GM03348 (cell line): ENCODE measurements at regions not wholly inside any gene's neighbourhood (a gene's known extent, or its start where the extent isn't known, plus 50 kb on each side); places are given as distances from the start of the nearest gene placed in this dataset.
A peak's percentile ranks its signal among the peaks of the same experiment; 100 is the strongest.
"Not testable (repeated sequence)": the region's sequence is repeated elsewhere in the genome, so short reads cannot be mapped to it uniquely, and the experiment has no call there.

Source experiments
- DNase-seq: peaks from one replicate; pipeline ENCODE4 v3.0.0; 2012; ENCODE audit warnings: low spot score

DNA sequence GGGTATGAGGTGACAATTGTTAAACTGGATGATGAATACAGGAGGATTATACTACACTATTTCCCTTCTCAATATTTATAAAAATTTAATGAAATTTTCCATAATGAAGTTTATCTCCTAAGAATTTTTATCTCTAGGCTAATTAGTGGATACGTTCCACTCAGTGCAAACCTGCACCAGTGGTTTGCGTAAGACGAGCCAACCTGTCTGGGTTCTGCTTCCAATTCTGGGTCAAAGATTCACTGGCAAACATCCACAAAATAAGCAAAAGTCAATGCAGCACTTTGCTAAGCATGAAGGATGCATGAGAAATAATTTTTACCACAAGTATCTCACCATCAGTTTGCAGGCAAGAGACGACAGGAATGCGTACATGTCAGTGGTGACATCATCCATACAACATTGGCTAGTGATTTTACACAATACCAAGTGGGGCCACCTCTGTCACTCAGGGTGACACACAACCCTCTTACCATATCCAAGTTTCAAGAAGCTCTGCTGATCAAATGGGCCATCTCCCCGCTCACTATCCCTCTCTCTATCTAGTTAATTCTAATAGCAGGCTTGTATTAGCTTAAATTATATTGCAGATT, 51.7 kb downstream of the FAM50B start:
- no peak for DNase-seq

DNA sequence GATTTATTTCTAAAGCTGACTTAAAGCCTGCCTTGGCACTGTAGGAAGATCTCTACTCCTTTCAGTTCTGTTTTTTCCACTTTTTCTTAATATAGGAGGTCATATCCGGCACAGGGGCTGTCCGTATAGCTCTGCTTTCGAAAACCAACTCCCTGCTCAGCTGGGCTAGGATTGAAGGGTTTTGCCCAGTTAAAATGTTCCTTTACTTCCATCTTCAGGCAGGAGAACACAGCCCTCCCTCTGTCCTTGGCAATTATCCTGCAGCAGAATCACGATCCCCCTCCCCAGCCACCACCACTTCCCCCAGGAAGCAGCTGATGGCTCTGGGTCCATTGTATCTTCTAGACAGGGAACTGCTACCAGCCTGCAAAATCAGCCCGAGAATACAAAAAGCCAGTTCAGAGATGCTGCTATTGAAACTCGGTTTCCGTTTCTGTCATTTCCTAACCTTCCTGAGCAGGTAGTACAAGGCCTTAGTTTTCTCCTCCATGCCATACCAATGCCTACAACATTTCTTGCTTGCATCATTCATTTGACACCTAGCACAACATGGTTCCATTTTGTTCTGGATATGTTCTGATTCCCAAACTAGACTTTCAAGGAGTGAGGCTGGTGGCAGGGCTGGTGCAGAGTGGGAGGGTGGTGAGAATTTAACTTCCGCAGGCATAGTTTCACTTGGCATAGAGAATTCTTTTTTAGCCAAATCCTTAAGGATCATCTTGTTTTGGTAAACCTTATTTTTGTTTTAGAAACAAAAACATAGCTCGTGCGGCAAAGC, 53.9 kb downstream of the FAM50B start:
- DNase-seq, result no peak

DNA sequence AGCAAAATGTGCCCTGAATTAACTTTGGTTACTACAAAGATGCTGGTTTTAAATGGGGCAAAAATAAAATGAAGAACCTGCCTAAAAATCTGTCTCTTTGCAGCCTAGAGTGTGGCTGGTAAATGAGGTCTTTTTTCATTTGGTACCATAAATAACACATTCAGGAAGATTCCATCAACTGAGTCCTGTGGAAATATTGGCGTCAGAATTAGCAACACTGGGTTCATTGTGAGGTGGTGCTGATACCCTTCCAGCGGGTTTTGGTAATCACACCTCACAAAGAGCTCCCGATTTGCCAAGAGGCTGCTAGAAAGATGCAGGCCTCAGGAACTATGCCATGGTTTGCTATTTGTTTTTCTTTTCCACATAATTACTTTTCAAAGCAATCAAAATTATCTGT, 55.3 kb downstream of the FAM50B start:
- no peak for DNase-seq

DNA sequence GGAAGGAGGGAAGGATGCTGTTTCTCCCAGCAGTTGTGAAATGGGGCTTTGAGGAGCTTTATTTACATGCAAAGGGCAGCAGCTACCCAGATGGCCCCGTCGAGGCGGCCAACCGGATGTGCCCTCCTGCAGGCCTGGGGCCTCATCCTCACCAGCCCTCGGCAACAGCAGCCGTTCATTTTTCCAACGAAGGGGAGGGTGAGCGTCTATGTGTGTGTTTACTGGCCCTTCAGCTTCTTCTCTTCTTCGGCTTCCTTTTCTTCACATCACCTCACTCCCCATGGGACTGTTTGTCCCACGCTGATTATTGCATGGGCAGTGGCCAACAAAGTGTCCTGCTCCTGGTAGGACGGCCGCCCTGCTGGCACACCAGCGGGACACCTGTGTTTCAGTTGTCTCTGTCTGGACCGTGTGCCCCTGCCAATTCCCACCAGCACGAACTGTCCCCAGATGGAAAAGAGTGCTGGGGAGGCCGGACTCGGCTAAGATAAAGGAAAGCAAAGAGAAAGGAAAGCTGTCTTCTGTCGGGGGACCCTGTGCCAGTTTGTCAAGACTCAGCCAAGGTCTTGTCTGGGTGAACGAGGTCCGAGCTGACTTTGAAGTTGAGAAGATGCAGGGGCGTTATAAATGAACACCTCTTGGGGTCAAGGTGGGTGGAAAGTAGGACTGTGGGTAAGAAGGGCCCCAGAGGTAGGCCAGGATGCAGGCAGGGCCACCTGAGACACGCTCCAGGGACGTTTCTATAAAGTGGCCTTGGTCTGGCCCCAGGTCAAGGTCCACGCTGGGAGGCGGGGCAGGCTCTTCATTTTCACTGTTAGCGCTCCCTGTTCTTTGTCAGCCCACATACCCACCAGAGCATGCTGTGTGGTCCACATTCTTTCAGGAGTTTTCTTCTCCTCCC, 57.0 kb downstream of the FAM50B start:
- DNase-seq, result no peak

DNA sequence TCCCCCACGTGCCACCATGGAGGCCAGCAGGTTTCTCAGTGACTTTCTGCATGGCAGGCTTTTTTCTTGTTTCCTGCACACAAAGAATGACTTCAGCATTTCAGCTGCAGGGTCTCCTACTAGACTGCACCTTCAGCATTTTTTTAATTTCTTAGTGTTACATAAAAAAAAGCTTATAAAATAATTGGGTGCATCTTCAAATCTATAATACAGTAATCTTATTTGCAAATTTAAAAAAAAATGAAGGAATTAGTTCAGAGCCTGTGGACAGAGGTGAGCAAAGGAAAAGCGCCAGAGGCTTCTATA, 57.6 kb downstream of the FAM50B start:
- DNase-seq, result no peak

DNA sequence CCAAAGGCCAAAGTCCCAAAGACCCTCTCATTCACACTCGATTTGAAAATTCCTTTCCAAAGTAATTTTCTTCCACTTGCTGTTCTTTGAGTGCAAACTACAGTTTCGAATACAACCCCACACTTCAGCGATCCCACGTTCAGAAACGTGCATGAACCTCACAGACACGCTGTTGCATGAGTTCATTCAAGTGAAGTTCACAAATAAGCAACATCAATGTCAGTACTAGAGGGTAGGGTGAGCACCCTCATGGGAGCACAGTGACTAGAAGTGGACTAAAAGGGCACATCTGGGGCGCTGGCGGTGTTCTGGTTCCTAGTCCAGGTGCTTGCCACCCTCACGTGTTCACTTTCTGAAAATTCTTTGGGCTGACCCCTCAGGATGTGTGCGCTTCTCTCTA, 59.0 kb downstream of the FAM50B start:
- DNase-seq, result no peak

DNA sequence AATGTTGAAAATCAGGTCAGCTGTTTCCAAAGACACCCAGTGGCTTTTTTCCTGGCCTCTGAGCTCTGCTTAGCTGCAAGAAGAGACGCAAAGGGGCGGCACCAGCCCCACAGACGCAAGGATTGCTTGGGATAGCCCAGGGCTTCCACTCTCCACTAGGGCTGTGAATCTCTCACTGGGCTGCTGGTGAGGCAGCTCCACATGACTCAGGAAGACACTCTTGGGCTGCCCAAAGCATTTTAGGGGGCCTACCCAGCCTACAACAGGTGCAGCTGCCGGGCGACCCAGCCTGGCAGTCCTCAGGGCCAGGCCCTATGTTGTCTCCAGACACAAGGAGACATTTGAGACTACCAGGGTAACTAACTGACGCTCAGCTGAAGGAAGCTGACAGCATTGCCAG, 59.8 kb downstream of the FAM50B start:
- no peak for DNase-seq

DNA sequence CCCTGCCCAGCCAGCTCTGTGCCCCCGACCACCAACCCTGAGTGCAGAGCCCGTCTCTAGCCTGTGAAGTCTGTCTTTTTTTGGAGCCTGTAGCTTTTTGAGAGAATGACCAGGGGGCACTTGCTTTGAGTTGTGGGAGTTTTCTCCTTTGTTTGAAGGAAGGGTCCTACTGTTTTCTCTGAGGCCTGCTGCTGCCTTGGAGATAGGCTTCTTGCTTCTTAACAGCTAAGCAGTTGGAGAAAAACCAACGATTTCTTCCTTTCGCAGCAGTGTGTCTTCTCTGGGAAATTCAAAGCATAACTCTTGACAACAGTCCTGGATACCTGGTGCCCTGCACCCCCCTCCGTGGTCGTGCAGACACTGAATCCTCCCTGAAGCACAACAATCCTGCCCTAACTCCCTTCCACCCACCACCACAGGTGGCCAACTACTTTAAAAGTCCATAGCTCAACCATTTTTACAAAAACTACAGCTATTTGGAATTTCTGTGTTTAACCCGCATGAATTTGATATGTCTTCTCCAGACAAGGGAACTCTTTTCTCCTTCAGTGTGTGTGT, 61.0 kb downstream of the FAM50B start:
- DNase-seq, result no peak

DNA sequence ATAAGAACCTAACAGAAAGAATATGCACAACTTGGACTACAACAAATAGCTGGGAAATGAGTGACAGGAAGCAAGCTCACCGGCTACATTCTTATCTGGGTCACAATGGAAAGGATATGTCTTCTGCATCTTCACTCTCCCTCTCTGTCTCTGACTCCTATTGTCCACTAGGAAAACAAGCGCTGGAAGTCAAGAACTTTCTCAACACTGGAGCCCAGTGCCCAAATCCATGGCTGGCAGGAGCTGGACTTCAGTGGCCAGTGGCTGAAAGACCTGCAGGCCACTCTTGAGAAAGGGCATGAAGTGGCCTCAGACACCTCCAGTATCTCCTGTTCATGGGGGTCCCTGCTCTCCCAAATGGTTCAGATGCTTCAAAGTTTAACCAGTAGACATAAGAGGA, 62.0 kb downstream of the FAM50B start:
- no peak for DNase-seq

DNA sequence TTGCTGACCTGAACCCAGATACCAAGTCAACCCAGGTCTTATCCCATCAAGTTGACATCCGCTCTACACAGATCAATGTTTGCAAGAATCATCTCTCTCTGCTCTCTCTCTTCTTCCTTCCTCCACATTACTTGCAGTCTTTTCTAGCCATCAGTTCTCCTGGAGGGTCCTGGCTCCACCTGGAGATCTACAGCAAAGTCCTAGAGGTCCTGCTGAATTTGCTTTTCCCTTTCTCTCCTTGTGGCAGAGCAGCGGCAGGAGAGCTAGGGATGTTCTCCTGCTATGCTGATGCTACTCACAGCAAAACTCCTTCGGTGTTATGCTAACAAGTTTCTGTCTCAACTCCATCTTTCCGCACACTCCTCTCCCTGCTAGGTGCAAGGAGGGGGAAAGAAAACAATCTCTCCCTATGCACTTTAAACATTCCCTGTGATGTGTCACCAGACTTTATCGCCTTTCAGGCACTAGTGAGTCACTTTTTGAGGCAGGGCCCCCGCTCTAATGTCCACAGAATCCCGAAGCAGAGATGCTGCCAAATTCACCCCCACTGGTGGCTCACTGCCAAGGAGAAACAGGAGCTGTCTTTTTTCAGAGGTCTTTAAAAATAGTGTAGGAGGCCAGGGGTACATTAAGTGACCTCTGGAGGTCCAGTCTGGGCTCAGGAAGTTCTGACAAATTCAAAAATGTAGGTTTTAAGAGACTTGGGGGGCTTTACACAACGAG, 62.6 kb downstream of the FAM50B start:
- DNase-seq, result peak; percentile 75

DNA sequence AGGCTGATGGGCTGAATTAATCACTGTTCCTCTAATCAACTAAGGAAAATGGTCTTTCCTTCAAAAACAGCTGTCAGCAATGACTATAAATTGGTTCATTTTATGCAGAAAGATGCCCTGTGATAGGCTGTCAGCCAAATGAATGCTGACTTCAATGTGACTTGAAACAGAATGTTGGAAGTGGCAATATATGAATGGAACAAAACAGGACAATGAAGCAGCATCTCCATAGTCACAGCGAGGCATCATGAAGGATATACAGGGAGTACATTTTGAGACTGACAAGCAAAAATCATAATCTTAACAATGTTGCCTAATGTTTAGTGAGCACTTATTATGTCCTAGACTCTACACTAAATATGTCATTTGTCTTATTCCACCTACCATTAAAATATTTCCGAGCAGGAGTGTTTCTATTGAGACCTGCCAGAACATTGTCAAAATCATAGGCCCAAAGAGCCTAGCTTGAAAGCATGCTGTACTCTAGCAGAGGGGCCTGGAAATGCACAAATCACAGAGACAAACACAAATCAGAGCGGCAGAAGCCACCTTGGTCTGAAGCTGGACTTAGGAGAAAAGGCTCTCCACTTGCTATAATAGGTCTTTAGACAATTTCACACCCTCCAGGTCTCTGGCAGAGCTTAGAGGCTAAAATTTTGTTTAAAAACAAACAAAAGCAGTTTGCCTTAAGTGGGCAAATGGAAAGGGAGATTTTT, 63.3 kb downstream of the FAM50B start:
- no peak for DNase-seq

DNA sequence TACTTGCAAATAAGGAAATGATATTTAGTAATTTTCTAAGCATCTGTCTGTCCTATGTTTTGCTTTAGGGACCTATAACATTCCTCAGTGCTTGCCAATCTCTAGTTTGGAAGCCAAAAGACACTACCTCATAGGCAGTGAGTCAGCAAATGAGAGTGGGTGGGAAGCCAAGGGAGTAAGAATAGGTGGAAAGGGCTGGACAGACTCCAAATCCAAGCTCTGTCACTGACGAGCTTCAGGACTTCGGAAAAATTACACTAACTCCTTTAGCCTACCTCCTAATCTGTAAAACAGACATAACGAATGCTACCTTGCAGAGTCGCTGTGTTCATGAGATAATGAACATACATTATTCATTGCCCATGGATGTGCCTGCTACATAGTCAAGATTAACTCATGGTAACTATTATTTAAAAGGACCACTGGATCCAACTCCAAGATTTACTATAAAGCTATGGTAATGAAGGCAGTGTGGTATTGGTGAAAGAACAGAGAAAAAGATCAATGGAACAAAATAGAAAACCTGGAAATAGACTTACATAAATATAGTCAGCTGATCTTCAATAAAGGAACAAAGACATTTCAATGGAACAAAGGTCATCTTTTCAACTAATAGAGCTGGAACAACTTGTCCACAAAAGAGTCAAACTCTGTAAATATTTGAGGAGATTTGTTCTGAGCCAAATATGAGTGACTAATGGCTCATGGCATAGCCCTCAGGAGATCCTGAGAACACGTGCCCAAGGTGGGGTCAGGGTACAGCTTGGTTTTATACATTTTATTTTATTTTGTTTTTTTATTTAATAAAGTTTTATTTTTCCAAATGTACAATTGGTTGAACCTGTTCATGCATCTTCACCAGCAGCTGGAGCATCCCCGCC, 64.1 kb downstream of the FAM50B start:
- DNase-seq, result peak; percentile 88

DNA sequence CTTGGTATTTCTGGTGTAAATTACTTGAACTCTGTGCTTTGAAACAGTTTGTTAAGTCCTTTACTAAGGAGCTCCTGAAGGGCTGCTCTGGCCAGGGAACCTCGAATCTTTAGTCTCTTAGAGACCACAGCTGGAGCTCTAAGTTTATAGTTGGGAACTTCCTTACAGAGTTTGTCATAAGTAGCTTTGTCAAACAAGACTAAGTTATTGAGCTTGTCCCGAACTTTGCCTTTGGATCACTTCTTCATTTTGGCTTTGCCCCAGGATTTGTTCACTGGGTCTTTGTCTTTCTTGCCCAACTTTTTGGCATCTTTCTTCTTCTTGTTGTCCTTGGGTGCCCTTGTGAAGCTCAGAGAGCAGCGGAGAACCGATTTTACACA, 64.8 kb downstream of the FAM50B start:
- no peak for DNase-seq

DNA sequence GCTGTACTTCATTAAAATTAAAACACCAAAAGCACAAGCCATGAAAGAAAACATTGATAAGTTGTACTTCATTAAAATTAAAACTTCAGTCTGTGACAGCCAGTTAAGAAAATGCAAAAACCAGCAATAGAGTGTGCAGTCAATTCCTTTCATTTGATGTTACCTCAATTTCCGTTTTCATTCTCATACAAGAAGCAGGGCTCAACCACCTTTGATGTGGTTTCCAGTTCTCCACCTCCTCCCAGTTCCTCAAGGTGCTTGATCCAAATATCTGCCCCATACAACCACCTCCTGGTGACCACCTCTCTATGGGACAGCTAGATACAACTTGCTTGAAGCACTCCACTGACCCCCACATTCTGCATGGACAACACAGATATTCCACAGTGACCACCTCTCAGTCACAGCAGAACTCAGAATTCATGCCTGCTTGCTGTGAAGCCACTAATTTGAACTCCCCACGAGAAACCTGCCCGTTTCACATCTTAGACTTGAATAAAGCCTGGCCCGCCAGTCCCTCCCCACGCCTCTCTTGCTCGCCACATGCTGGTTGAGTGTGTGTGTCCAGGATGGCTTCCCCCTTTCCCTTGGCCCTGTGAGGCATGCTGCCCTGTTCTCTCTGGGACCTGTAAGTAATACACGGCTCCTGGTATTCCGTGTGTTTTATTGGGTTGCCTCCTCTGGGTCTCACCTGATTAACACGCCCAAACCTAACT, 66.1 kb downstream of the FAM50B start:
- no peak for DNase-seq

DNA sequence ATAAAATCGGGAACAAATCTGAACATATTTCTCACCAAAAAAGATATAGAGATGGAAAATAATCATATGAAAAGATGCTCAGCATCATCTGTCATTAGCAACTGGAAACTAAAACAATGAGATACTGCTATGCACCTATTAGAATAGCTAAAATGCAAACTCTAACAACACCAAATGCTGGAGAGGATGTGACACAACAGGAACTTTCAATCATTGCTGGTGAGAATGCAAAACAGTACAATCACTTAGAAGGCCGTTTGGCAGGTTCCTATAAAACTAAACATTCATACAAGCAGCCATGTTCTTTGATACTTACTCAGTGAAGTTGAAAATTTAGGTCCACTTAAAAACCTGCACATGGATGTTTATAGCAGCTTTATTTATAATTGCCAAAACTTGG, 67.0 kb downstream of the FAM50B start:
- no peak for DNase-seq

DNA sequence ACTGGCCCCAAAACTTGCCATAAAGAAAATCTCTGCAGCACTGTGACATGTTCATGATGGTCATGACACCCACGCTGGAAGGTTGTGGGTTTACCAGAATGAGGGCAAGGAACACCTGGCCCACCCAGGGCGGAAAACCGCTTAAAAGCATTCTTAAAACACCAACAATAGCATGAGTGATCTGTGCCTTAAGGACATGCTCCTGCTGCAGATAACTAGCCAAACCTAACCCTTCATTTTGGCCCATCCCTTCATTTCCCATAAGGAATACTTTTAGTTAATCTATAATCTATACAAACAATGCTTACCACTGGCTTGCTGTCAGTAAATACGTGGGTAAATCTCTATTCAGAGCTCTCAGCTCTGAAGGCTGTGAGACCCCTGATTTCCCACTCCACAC, 67.6 kb downstream of the FAM50B start:
- not testable (repeated sequence) for DNase-seq

DNA sequence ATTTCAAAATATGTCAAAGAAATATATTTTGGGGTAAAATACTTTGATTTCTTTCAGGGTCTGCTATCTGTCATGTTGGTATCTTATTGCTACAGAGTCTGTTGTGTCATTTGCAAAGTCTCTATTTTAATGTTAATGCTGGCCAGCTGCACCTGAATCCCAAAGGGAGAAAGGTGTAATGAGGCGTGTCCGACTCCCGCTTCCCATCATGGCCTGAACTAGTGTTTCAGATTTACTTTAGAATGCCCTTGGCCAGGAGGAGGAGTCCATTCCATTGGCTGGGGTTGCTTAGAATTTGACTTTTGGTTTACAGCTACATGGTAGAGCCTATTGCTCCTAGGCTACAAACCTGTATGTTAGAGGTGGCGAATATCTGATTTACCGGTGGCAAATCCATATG, 69.3 kb downstream of the FAM50B start:
- no peak for DNase-seq

DNA sequence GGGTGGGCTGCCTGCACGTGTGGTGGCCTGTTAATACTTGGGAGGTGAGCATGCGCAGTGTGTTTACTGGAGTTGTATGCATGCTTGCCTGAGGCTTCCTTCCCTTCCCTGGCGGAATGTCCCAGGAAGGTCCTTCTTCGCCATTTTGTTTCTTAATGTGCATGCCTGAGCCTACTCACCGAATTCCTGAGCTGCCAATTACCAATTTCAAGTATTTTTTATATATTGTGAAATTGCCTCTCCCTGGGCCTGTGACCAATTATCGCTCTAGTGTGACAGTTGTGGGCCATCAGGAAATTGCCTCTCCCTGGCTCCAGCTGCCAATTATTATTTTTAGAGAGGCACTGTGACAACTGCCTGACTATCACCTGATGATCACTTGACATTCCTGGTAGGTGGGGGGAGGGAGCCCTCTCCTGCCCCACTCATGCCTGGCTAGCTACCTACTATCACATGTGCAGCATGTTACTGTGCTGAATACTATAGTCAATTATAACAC, 70.0 kb downstream of the FAM50B start:
- peak; percentile 73 for DNase-seq

DNA sequence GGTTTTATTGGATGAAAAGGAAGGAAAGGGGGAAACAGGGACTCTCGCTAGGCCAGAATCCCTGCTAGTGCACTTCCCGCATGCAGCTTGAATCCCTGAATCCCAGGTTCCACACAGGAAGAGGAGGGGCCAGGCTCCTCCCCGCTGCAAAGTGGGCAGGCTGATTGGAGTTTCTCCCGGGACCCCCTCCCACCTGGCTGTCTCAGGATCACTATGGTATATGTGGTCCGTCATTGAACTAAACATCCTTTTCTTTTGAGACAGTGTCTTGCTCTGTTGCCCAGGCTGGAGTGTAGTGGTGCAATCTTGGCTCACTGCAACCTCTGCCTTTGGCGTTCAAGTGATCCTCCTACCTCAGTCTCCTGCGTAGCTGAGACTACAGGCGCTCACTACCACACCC, 70.7 kb downstream of the FAM50B start:
- DNase-seq, result no peak

DNA sequence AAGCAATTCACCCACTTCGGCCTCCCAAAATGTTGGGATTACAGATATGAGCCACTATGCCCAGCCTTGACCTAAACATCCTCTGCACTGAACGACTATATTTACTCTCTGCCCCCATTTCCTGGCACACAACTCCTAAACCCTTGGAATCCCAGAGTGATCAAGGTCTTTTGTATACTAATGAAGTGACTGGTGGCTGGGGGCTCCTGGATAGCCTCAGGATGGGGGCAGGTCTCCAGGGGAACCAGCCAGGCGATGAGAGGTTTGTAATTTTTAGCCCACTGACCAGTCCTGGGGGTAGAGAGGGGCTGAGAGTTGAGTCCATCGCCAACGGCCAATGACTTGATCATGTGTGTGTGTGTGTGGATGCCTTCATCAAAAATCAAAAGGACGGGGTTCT, 71.1 kb downstream of the FAM50B start:
- DNase-seq, result no peak
